SK-N-MC (cell line): ENCODE measurements at regions not wholly inside any gene's neighbourhood (a gene's known extent, or its start where the extent isn't known, plus 50 kb on each side); places are given as distances from the start of the nearest gene placed in this dataset.

Experiments used
- EZH2 ChIP-seq: fragments of 200-600 bp; sonication (generic); IDR thresholded peaks from one replicate; pipeline ENCODE4 v1.6.1; 2017; ENCODE audit warnings: antibody characterized with exemption
- POLR2AphosphoS5 ChIP-seq: IDR thresholded peaks from 2 replicates; pipeline ENCODE4 v1.6.1; 2012; ENCODE audit warnings: mild to moderate bottlenecking, low read depth, low read length, borderline replicate concordance

- TF ChIP-seq POLR2AphosphoS5 (no peak), EZH2 (no peak)
Measured at GRCh38 chr2:128489526-128490273, 171.0 kb upstream of the HS6ST1 start.
